Aorta (tissue), 5 donors: ENCODE measurements at regions not wholly inside any gene's neighbourhood (a gene's known extent, or its start where the extent isn't known, plus 50 kb on each side); places are given as distances from the start of the nearest gene placed in this dataset.

ENCODE experiments used
- ATAC-seq: fragments of 200-7000 bp; cut with Tn5 transposase; one replicate; pipeline ENCODE4 v1.9.1; 2022; ENCODE audit warnings: moderate library complexity; ENCODE audit not compliant: low FRiP score
- DNase-seq, 2 donors: peaks; one replicate each; pipeline ENCODE4 v3.0.0-alpha.2; 2020
- H3K27ac ChIP-seq, 2 donors: one replicate each; pipeline ENCODE4 v1.5.1; 2013; ENCODE audit warnings: low read length in 2 of 2, mild to moderate bottlenecking in 2 of 2, moderate library complexity in 2 of 2, control low read depth in 1 of 2, inconsistent platforms in 1 of 2, low read depth in 1 of 2
- H3K27me3 ChIP-seq, 2 donors: one replicate each; pipeline ENCODE4 v1.6.1; 2013; ENCODE audit warnings: control low read depth in 1 of 2, low read length in 1 of 2, mild to moderate bottlenecking in 1 of 2, moderate library complexity in 1 of 2; ENCODE audit not compliant: insufficient read depth in 2 of 2, control insufficient read depth in 1 of 2
- H3K36me3 ChIP-seq, 2 donors: one replicate each; pipeline ENCODE4 v1.6.1; 2013; ENCODE audit warnings: control low read depth in 1 of 2, low read length in 1 of 2, mild to moderate bottlenecking in 1 of 2; ENCODE audit not compliant: insufficient read depth in 2 of 2, control insufficient read depth in 1 of 2
- H3K4me1 ChIP-seq, 2 donors: one replicate each; pipeline ENCODE4 v1.6.1; 2013; ENCODE audit warnings: low read length in 2 of 2, control low read depth in 1 of 2, mild to moderate bottlenecking in 1 of 2, moderate library complexity in 1 of 2; ENCODE audit not compliant: insufficient read depth in 2 of 2, control insufficient read depth in 1 of 2
- H3K4me3 ChIP-seq, 2 donors: one replicate each; pipeline ENCODE4 v1.5.1; 2013; ENCODE audit warnings: low read length in 2 of 2, control low read depth in 1 of 2, mild to moderate bottlenecking in 1 of 2
- H3K9me3 ChIP-seq: one replicate; pipeline ENCODE4 v1.6.1; 2013; ENCODE audit warnings: mild to moderate bottlenecking, low read length; ENCODE audit not compliant: control insufficient read depth
- WGBS, 2 donors: extraction: QIAGEN DNeasy Blood & Tissue Kit; methylation state at CpG; one replicate each; pipeline ENCODE4 v1.1.7; 2013; 5-methylcytosine and 5-hydroxymethylcytosine counted together
- intact Hi-C, 2 donors: fragments of 100-400 bp; cut with DNase I; formaldehyde crosslinking; loops; one replicate each; pipeline versions ENCODE4 v1.14.2 to v1.15.0; 2022
- donor health status: healthy with polysubstance abuse.
- donor health status: Bipolar disorder and iron deficiency.
- donor health status: DM: no; HTN: no; CAD: no.
- donor health status: DM: no; HTN: no; CAD: no.
- donor health status: DM: yes; HTN: yes; CAD: no.

- Histone ChIP-seq H3K4me3 (no peak overlapping the region), H3K4me1 (no peaks in the 10 kb centered on the region), H3K27me3 (no peaks in the 10 kb centered on the region), H3K36me3 (no peaks in the 10 kb centered on the region), H3K9me3 (no peaks in the 10 kb centered on the region), H3K27ac (no peak overlapping the region)
- intact Hi-C loops = no loop called here
- 81 to 85% methylated on average over 14 of the region's 14 CpGs for WGBS, 2 donors
- peak; percentile 29 to 55 for DNase-seq
- no peak for ATAC-seq
These were observed 71.5 kb upstream of the PPP2R2D start for GRCh38 chr10:131829156-131829930.

GRCh38 chr10:131830446-131831130 is 70.2 kb upstream of the PPP2R2D start:
- Histone ChIP-seq H3K27me3 (no peaks in the 10 kb centered on the region), H3K9me3 (no peaks in the 10 kb centered on the region), H3K36me3 (no peaks in the 10 kb centered on the region), H3K4me3 (no peak overlapping the region), H3K4me1 (no peaks in the 10 kb centered on the region), H3K27ac (no peak overlapping the region)
- DNase-seq (peak; percentile 26 to 59), ATAC-seq (no peak)
- WGBS, 2 donors = 85 to 88% methylated on average over 13 of the region's 13 CpGs
- intact Hi-C loops = no loop called here

GRCh38 chr10:131831561-131831960 is 69.2 kb upstream of the PPP2R2D start:
- no peaks in the 10 kb centered on the region for H3K27me3 ChIP-seq
- DNase-seq = peak; percentile 25 to 67
- H3K4me1 ChIP-seq = no peaks in the 10 kb centered on the region
- no peak overlapping the region for H3K4me3 ChIP-seq
- H3K36me3 ChIP-seq = no peaks in the 10 kb centered on the region
- no peak overlapping the region for H3K27ac ChIP-seq
- 61 to 64% methylated on average over 14 of the region's 14 CpGs for WGBS, 2 donors
- no peaks in the 10 kb centered on the region for H3K9me3 ChIP-seq
- no peak for ATAC-seq
- intact Hi-C loops = no loop called here

GRCh38 chr10:131832056-131832685 is 68.6 kb upstream of the PPP2R2D start:
- no peaks in the 10 kb centered on the region for H3K36me3 ChIP-seq
- no peaks in the 10 kb centered on the region for H3K4me1 ChIP-seq
- H3K27ac ChIP-seq = no peak overlapping the region
- DNase-seq (peak; percentile 25 to 66), ATAC-seq (peak; percentile 30)
- intact Hi-C loops = no loop called here
- H3K9me3 ChIP-seq = no peaks in the 10 kb centered on the region
- no peak overlapping the region for H3K4me3 ChIP-seq
- H3K27me3 ChIP-seq = no peaks in the 10 kb centered on the region
- 84% methylated on average over 17 of the region's 17 CpGs for WGBS, 2 donors

GRCh38 chr10:131833013-131833412 is 67.8 kb upstream of the PPP2R2D start:
- DNase-seq = peak in 1 of 2 donors; percentile 7
- Histone ChIP-seq H3K4me3 (no peak overlapping the region), H3K27ac (no peak overlapping the region), H3K4me1 (no peaks in the 10 kb centered on the region), H3K27me3 (no peaks in the 10 kb centered on the region), H3K9me3 (no peaks in the 10 kb centered on the region), H3K36me3 (no peaks in the 10 kb centered on the region)
- 50 to 51% methylated on average over 5 of the region's 5 CpGs for WGBS, 2 donors
- no peak for ATAC-seq
- intact Hi-C loops = no loop called here

GRCh38 chr10:131833446-131834080 is 67.2 kb upstream of the PPP2R2D start:
- 91% methylated on average over 14 of the region's 14 CpGs for WGBS, 2 donors
- Histone ChIP-seq H3K4me3 (no peak overlapping the region), H3K9me3 (no peaks in the 10 kb centered on the region), H3K4me1 (no peaks in the 10 kb centered on the region), H3K27me3 (no peaks in the 10 kb centered on the region), H3K27ac (no peak overlapping the region), H3K36me3 (no peaks in the 10 kb centered on the region)
- DNase-seq = peak; percentile 17 to 64
- intact Hi-C loops = no loop called here
- no peak for ATAC-seq

- Histone ChIP-seq H3K27me3 (no peaks in the 10 kb centered on the region), H3K9me3 (no peaks in the 10 kb centered on the region), H3K27ac (no peak overlapping the region), H3K36me3 (no peaks in the 10 kb centered on the region), H3K4me3 (no peak overlapping the region), H3K4me1 (no peaks in the 10 kb centered on the region)
- intact Hi-C loops = no loop called here
- DNase-seq (peak; percentile 21 to 46), ATAC-seq (no peak)
- WGBS, 2 donors = 93 to 94% methylated on average over 5 to 8 of the region's 8 CpGs
These were observed 66.5 kb upstream of the PPP2R2D start for GRCh38 chr10:131834152-131834810.

GRCh38 chr10:131838966-131839742 is 61.7 kb upstream of the PPP2R2D start:
- Histone ChIP-seq H3K27me3 (no peaks in the 10 kb centered on the region), H3K36me3 (no peaks in the 10 kb centered on the region), H3K4me1 (no peaks in the 10 kb centered on the region), H3K4me3 (no peak overlapping the region), H3K9me3 (no peaks in the 10 kb centered on the region), H3K27ac (no peak overlapping the region)
- WGBS, 2 donors = 53 to 63% methylated on average over 16 of the region's 16 CpGs
- intact Hi-C loops = no loop called here
- ATAC-seq (no peak), DNase-seq (peak; percentile 19 to 59)
